Lower leg skin (tissue), 3 donors: ENCODE measurements at regions not wholly inside any gene's neighbourhood (a gene's known extent, or its start where the extent isn't known, plus 50 kb on each side); places are given as distances from the start of the nearest gene placed in this dataset.

Source experiments
- POLR2A ChIP-seq, 2 donors: fragments of 450-650 bp; IDR thresholded peaks; one replicate each; pipeline ENCODE4 v1.6.1; 2016 to 2017; ENCODE audit warnings: antibody characterized with exemption in 2 of 2, mild to moderate bottlenecking in 1 of 2, moderate library complexity in 1 of 2
- TF ChIP-seq, protein P1 (sequence below), 3 donors: fragments of 450-650 bp; IDR thresholded peaks; one replicate each; pipeline ENCODE4 v1.5.1; 2016; ENCODE audit warnings: antibody characterized with exemption in 3 of 3, mild to moderate bottlenecking in 3 of 3, moderate library complexity in 2 of 3

DNA sequence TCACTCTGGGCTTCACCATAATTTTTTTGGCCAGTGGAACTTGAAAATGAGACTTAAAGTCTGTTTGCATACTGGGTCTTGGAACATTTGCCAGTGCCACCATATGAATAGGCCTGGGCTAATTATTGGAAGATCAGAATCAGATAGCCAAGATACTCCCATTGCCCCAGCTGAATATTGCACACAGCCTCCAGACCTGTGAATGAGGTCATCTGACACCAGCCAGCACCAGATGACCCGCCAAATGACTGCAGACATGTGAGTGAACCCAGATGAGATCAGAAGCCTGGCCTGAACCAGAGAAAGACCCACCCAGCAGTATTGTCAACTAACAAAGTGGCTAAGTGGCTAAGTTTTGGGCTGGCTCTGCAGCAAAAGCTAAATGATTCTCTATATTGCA, 220.5 kb upstream of the MPDZ start:
- TF ChIP-seq, protein P1, sequence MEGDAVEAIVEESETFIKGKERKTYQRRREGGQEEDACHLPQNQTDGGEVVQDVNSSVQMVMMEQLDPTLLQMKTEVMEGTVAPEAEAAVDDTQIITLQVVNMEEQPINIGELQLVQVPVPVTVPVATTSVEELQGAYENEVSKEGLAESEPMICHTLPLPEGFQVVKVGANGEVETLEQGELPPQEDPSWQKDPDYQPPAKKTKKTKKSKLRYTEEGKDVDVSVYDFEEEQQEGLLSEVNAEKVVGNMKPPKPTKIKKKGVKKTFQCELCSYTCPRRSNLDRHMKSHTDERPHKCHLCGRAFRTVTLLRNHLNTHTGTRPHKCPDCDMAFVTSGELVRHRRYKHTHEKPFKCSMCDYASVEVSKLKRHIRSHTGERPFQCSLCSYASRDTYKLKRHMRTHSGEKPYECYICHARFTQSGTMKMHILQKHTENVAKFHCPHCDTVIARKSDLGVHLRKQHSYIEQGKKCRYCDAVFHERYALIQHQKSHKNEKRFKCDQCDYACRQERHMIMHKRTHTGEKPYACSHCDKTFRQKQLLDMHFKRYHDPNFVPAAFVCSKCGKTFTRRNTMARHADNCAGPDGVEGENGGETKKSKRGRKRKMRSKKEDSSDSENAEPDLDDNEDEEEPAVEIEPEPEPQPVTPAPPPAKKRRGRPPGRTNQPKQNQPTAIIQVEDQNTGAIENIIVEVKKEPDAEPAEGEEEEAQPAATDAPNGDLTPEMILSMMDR (IDR thresholded peaks at IDR 0.05), result no peak
- no peak for TF ChIP-seq POLR2A (IDR thresholded peaks at IDR 0.05)
